BJ (cell line): ENCODE measurements at regions not wholly inside any gene's neighbourhood (a gene's known extent, or its start where the extent isn't known, plus 50 kb on each side); places are given as distances from the start of the nearest gene placed in this dataset.

Experiments used
- CTCF ChIA-PET: fragments of 350-600 bp; formaldehyde crosslinking; extraction: SDS; loops from one replicate; lab custom pipeline; 2021; ENCODE audit warnings: antibody characterized with exemption, inconsistent platforms; lab: Yijun Ruan, JAX
- POLR2A ChIA-PET: fragments of 300-600 bp; sonication (Branson Sonifier 250); formaldehyde crosslinking; extraction: SDS; loops from one replicate; lab custom pipeline; 2021; ENCODE audit warnings: antibody characterized with exemption; lab: Charles Lee
- DNase-seq: peaks from one replicate; pipeline ENCODE4 v3.0.0-alpha.2; 2011; ENCODE audit warnings: low read depth
- H3K27me3 ChIP-seq: 2 replicates; pipeline ENCODE4 v1.6.0; 2011; ENCODE audit warnings: low read length; ENCODE audit not compliant: control insufficient read depth, insufficient read depth
- H3K36me3 ChIP-seq: 2 replicates; pipeline ENCODE4 v1.5.1; 2011; ENCODE audit warnings: low read length; ENCODE audit not compliant: control insufficient read depth, insufficient read depth
- H3K4me3 ChIP-seq: 2 replicates; pipeline ENCODE4 v1.5.1; 2011; ENCODE audit warnings: low read depth, mild to moderate bottlenecking, control low read depth, low read length
- CTCF ChIP-seq: IDR thresholded peaks from 2 replicates; pipeline ENCODE4 v1.5.1; 2011; ENCODE audit warnings: low read depth, mild to moderate bottlenecking, control low read depth, inconsistent platforms, low read length, moderate library complexity; ENCODE audit not compliant: insufficient read depth

GRCh38 chr6:15023448-15023847, 222.4 kb upstream of the JARID2 start:
- CTCF ChIA-PET: interaction anchor here (0.7 kb wide), 1 partner anchor 565 kb away, joined by 3 read pairs; no protein-coding TSS in a partner anchor
- Histone ChIP-seq H3K4me3 (no peak overlapping the region), H3K36me3 (no peaks in the 10 kb centered on the region), H3K27me3 (no peaks in the 10 kb centered on the region)
- no peak for DNase-seq
- POLR2A ChIA-PET: no interaction called here
- no peak for TF ChIP-seq CTCF

- DNase-seq: no peak
- no peaks in the 10 kb centered on the region for H3K27me3 ChIP-seq
- POLR2A ChIA-PET: no interaction called here
- no peak overlapping the region for H3K4me3 ChIP-seq
- CTCF ChIA-PET: interaction anchor here (0.8 kb wide), 1 partner anchor 11 kb away, joined by 3 read pairs; no protein-coding TSS in a partner anchor
- no peak for TF ChIP-seq CTCF
- no peaks in the 10 kb centered on the region for H3K36me3 ChIP-seq
These were observed 220.4 kb upstream of the JARID2 start for GRCh38 chr6:15025446-15025845.

- TF ChIP-seq CTCF: no peak
- no peak for DNase-seq
These were observed 219.0 kb upstream of the JARID2 start for GRCh38 chr6:15026832-15027231.

GRCh38 chr6:15027472-15027871, 218.4 kb upstream of the JARID2 start:
- POLR2A ChIA-PET: no interaction called here
- Histone ChIP-seq H3K36me3 (no peaks in the 10 kb centered on the region), H3K4me3 (no peak overlapping the region), H3K27me3 (no peaks in the 10 kb centered on the region)
- CTCF ChIA-PET: no interaction called here
- no peak for TF ChIP-seq CTCF
- no peak for DNase-seq

More at GRCh38 chr6:15026832-15027231, 219.0 kb upstream of the JARID2 start:
- Histone ChIP-seq H3K4me3 (no peak overlapping the region), H3K36me3 (no peaks in the 10 kb centered on the region), H3K27me3 (no peaks in the 10 kb centered on the region)
- ChIA-PET POLR2A (no interaction called here), CTCF (no interaction called here)

- no peak overlapping the region for H3K4me3 ChIP-seq
- no peak for TF ChIP-seq CTCF
- no peak for DNase-seq
- ChIA-PET POLR2A (no interaction called here), CTCF (no interaction called here)
- H3K27me3 ChIP-seq: no peaks in the 10 kb centered on the region
- no peaks in the 10 kb centered on the region for H3K36me3 ChIP-seq
These were observed 213.9 kb upstream of the JARID2 start for GRCh38 chr6:15032015-15032414.
